Sciatic nerve (tissue), 2 donors: ENCODE measurements at regions not wholly inside any gene's neighbourhood (a gene's known extent, or its start where the extent isn't known, plus 50 kb on each side); places are given as distances from the start of the nearest gene placed in this dataset.

Experiments used
- ATAC-seq: fragments of 200-7000 bp; cut with Tn5 transposase; one replicate; pipeline ENCODE4 v1.9.1; 2020; ENCODE audit warnings: mild to moderate bottlenecking, moderate library complexity
- DNase-seq: peaks from one replicate; pipeline ENCODE4 v3.0.0-alpha.2; 2020; ENCODE audit warnings: low spot score
- intact Hi-C: fragments of 100-400 bp; cut with DNase I; formaldehyde crosslinking; loops from one replicate; pipeline ENCODE4 v1.14.2; 2022
- donor health status: DM: no; HTN: no; CAD: no.
- donor health status: DM: no; HTN: no; CAD: no.

GRCh38 chr12:21993438-21993981 is 52.3 kb upstream of the ABCC9 start:
- DNase-seq (no peak), ATAC-seq (no peak)
- intact Hi-C loops: no loop called here

- intact Hi-C loops: no loop called here
- ATAC-seq: peak; percentile 15
These were observed 51.6 kb upstream of the ABCC9 start for GRCh38 chr12:21992823-21993222.

GRCh38 chr12:21991526-21991925 is 50.3 kb upstream of the ABCC9 start:
- ATAC-seq (no peak), DNase-seq (no peak)
- intact Hi-C loops: no loop called here

More at GRCh38 chr12:21992823-21993222, 51.6 kb upstream of the ABCC9 start:
- no peak for DNase-seq
